PC-3 (cell line): ENCODE measurements at regions not wholly inside any gene's neighbourhood (a gene's known extent, or its start where the extent isn't known, plus 50 kb on each side); places are given as distances from the start of the nearest gene placed in this dataset.
A peak's percentile ranks its signal among the peaks of the same experiment; 100 is the strongest.

Experiments used
- ATAC-seq: fragments of 200-7000 bp; cut with Tn5 transposase; 2 replicates; pipeline ENCODE4 v1.9.1; 2020; ENCODE audit warnings: mild to moderate bottlenecking, moderate library complexity
- BruUV-seq: library from RNA; stranded (reverse); fragments of 400-500 nt; replicated peaks from 2 replicates; lab custom pipeline; 2021; lab: Mats Ljungman, UMichigan
- CTCF ChIA-PET: fragments of 300-600 bp; sonication (Branson Sonifier 250); formaldehyde crosslinking; loops from one replicate; lab custom pipeline; 2022; ENCODE audit warnings: antibody characterized with exemption; lab: Charles Lee
- POLR2A ChIA-PET: fragments of 300-600 bp; sonication (Branson Sonifier 250); formaldehyde crosslinking; loops from one replicate; lab custom pipeline; 2022; ENCODE audit warnings: antibody characterized with exemption; ENCODE audit not compliant: unreplicated experiment; lab: Charles Lee
- DNase-seq: peaks from one replicate; pipeline ENCODE4 v3.0.0-alpha.2; 2015
- H2AFZ ChIP-seq: fragments of 300-600 bp; sonication (generic); 2 replicates; pipeline ENCODE4 v1.6.0; 2016; ENCODE audit warnings: antibody characterized with exemption, low read length
- H3F3A ChIP-seq: fragments of 300-600 bp; sonication (generic); one replicate; pipeline ENCODE4 v1.6.0; 2017; ENCODE audit warnings: antibody characterized with exemption, low read length, control low read depth, mild to moderate bottlenecking; ENCODE audit not compliant: unreplicated experiment
- H3K27ac ChIP-seq: fragments of 300-600 bp; sonication (generic); 2 replicates; pipeline ENCODE4 v1.5.1; 2016; ENCODE audit warnings: mild to moderate bottlenecking, low read length
- H3K27me3 ChIP-seq: fragments of 300-600 bp; sonication (generic); 2 replicates; pipeline ENCODE4 v1.6.1; 2016; ENCODE audit warnings: low read length, mixed read lengths
- H3K36me3 ChIP-seq: fragments of 300-600 bp; sonication (generic); 2 replicates; pipeline ENCODE4 v1.6.1; 2016; ENCODE audit warnings: low read depth, mixed run types, low read length, mixed read lengths
- H3K4me1 ChIP-seq: fragments of 300-600 bp; sonication (generic); 2 replicates; pipeline ENCODE4 v1.5.1; 2016; ENCODE audit warnings: low read length; ENCODE audit not compliant: insufficient read depth
- H3K4me2 ChIP-seq: fragments of 300-600 bp; sonication (generic); 2 replicates; pipeline ENCODE4 v1.6.0; 2016; ENCODE audit warnings: low read length
- H3K4me3 ChIP-seq: fragments of 300-600 bp; sonication (generic); 2 replicates; pipeline ENCODE4 v1.5.1; 2016; ENCODE audit warnings: mild to moderate bottlenecking, low read length, mixed read lengths
- H3K79me2 ChIP-seq: fragments of 300-600 bp; sonication (generic); 2 replicates; pipeline ENCODE4 v1.6.1; 2017; ENCODE audit warnings: low read length, mixed read lengths
- H3K9ac ChIP-seq: fragments of 300-600 bp; sonication (generic); 2 replicates; pipeline ENCODE4 v1.6.0; 2016; ENCODE audit warnings: mild to moderate bottlenecking, low read length
- H3K9me2 ChIP-seq: fragments of 300-600 bp; sonication (generic); replicated peaks from 2 replicates; pipeline ENCODE4 v1.6.1; 2016; ENCODE audit warnings: mixed run types, low read length, mixed read lengths
- H3K9me3 ChIP-seq: fragments of 300-600 bp; sonication (generic); 2 replicates; pipeline ENCODE4 v1.6.1; 2016; ENCODE audit warnings: low read length, mixed read lengths
- H4K20me1 ChIP-seq: fragments of 300-600 bp; sonication (generic); 2 replicates; pipeline ENCODE4 v1.6.1; 2016; ENCODE audit warnings: low read length, mixed read lengths
- EZH2 ChIP-seq: fragments of 300-600 bp; sonication (generic); IDR thresholded peaks from one replicate; pipeline ENCODE4 v1.6.1; 2017; ENCODE audit warnings: antibody characterized with exemption, mild to moderate bottlenecking, low read length; ENCODE audit not compliant: unreplicated experiment
- EZH2phosphoT487 ChIP-seq: fragments of 300-600 bp; sonication (generic); IDR thresholded peaks from 2 replicates; pipeline ENCODE4 v1.6.1; 2018; ENCODE audit warnings: mild to moderate bottlenecking, antibody characterized with exemption, low read length, borderline replicate concordance
- intact Hi-C: fragments of 100-400 bp; cut with micrococcal nuclease; formaldehyde crosslinking; loops from 2 replicates; pipeline ENCODE4 v1.9.0; 2023
- TF ChIP-seq, protein P1 (sequence below): fragments of 300-600 bp; sonication (generic); conservative IDR thresholded peaks from 2 replicates; pipeline ENCODE4 v1.5.1; 2017; ENCODE audit warnings: antibody characterized with exemption, low read depth, mild to moderate bottlenecking, low read length

DNA sequence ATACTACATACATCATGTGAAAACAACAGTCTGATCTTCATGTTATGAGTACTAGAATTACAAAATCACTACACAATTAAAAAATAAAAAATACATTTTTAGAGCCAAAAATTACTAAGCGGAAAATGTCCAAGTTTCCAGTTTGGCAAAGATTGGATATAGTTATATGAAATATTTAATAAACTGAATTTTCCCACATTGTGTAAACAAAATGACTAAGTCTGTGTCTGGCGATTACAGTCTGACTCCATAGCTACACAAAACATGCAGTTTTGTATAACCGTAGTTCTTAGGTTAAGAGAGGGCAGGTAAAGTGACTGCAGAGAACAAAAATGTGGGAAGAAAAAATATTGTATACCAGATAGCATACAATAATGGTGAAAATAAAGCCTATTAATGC is 59.2 kb upstream of the TMEM47 start:
- Histone ChIP-seq H3K4me3 (no peak overlapping the region), H3K79me2 (no peaks in the 10 kb centered on the region), H3K4me2 (no peak overlapping the region), H3F3A (no peaks in the 10 kb centered on the region), H3K27ac (0 out of 2 replicates have a peak overlapping the region, but pooled peaks have one; percentile 21), H3K9me2 (no peaks in the 10 kb centered on the region), H3K36me3 (no peaks in the 10 kb centered on the region), H4K20me1 (no peaks in the 10 kb centered on the region), H3K9ac (no peak overlapping the region), H3K9me3 (no peaks in the 10 kb centered on the region), H2AFZ (no peak overlapping the region), H3K4me1 (no peaks in the 10 kb centered on the region), H3K27me3 (no peaks in the 10 kb centered on the region)
- peak; percentile 85 for ATAC-seq
- intact Hi-C loops: loop anchor here (10.0 kb wide), 1 partner anchor 62 kb away; the partner anchor contains the start of gene TMEM47
- DNase-seq: peak; percentile 35
- CTCF ChIA-PET: no interaction called here
- POLR2A ChIA-PET: interaction anchor here (0.6 kb wide), 1 partner anchor 9 kb away, joined by 3 read pairs; no protein-coding TSS in a partner anchor
- no peak for TF ChIP-seq EZH2
- no TSS peak for BruUV-seq

DNA sequence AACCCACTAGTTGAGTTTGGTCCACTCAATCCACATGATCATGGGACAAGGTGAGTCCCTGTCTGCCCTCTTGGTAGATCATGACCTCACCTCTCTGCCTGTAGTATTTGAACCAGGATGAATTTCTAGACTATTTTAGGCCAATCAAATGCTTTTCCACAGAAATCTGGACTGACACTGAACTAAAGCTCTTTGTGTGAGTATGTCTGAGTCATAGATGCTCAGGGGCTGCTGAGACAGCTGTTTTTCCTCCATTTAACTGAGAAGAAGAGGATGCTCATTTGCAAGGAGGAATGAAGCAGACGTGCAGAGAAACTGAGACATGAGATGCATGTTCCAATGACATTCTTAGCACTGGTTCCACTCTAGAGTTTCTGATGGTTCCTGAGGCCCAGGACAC is 77.3 kb upstream of the TMEM47 start:
- Histone ChIP-seq H3K27ac (no peak overlapping the region), H3K9me3 (no peaks in the 10 kb centered on the region), H2AFZ (no peak overlapping the region), H3K9me2 (no peaks in the 10 kb centered on the region), H3K4me2 (no peak overlapping the region), H3K79me2 (no peaks in the 10 kb centered on the region), H3K4me3 (no peak overlapping the region), H3K27me3 (no peaks in the 10 kb centered on the region), H3F3A (no peaks in the 10 kb centered on the region), H4K20me1 (no peaks in the 10 kb centered on the region), H3K9ac (no peak overlapping the region), H3K36me3 (no peaks in the 10 kb centered on the region), H3K4me1 (no peaks in the 10 kb centered on the region)
- no TSS peak for BruUV-seq
- DNase-seq (peak; percentile 16), ATAC-seq (no peak; the same call in 1 of the 2 replicates)
- TF ChIP-seq EZH2phosphoT487: no peak
- TF ChIP-seq, protein P1, sequence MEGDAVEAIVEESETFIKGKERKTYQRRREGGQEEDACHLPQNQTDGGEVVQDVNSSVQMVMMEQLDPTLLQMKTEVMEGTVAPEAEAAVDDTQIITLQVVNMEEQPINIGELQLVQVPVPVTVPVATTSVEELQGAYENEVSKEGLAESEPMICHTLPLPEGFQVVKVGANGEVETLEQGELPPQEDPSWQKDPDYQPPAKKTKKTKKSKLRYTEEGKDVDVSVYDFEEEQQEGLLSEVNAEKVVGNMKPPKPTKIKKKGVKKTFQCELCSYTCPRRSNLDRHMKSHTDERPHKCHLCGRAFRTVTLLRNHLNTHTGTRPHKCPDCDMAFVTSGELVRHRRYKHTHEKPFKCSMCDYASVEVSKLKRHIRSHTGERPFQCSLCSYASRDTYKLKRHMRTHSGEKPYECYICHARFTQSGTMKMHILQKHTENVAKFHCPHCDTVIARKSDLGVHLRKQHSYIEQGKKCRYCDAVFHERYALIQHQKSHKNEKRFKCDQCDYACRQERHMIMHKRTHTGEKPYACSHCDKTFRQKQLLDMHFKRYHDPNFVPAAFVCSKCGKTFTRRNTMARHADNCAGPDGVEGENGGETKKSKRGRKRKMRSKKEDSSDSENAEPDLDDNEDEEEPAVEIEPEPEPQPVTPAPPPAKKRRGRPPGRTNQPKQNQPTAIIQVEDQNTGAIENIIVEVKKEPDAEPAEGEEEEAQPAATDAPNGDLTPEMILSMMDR: no peak
- no peak for TF ChIP-seq EZH2
- POLR2A ChIA-PET: no interaction called here
- CTCF ChIA-PET: no interaction called here
- intact Hi-C loops: no loop called here

DNA sequence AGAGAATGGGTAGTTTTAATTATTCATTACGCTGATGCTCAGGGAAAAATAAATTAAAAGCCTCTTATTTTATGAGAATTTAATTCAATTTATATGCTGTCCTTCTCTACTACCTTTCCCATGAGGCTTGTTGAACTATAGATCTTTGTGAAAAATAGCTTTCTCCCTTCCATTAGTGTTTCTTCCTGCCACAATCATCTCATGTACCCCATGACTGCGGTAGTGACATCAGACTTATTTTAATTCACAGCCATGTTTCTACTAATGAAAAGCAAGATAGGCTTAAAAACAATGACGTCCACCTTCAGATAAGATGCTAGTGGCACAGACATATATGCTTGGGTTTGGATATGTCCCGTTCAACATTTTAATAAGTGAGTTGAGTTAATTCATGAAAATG is 87.4 kb upstream of the TMEM47 start:
- H2AFZ ChIP-seq: no peak overlapping the region
- ChIA-PET CTCF (no interaction called here), POLR2A (no interaction called here)
- ATAC-seq (no peak), DNase-seq (no peak)
- no peaks in the 10 kb centered on the region for H3F3A ChIP-seq
- no peak overlapping the region for H3K4me3 ChIP-seq
- TF ChIP-seq EZH2: no peak
- TF ChIP-seq, protein P1: no peak
- TF ChIP-seq EZH2phosphoT487: no peak
- H3K27me3 ChIP-seq: no peaks in the 10 kb centered on the region
- no peaks in the 10 kb centered on the region for H3K4me1 ChIP-seq
- H3K9me3 ChIP-seq: no peaks in the 10 kb centered on the region
- no peaks in the 10 kb centered on the region for H3K9me2 ChIP-seq
- H4K20me1 ChIP-seq: no peaks in the 10 kb centered on the region
- intact Hi-C loops: no loop called here
- H3K9ac ChIP-seq: no peak overlapping the region
- BruUV-seq: no TSS peak
- no peaks in the 10 kb centered on the region for H3K79me2 ChIP-seq
- H3K4me2 ChIP-seq: no peak overlapping the region
- no peaks in the 10 kb centered on the region for H3K36me3 ChIP-seq
- H3K27ac ChIP-seq: no peak overlapping the region
